OCI-LY1 (cell line): ENCODE measurements at regions not wholly inside any gene's neighbourhood (a gene's known extent, or its start where the extent isn't known, plus 50 kb on each side); places are given as distances from the start of the nearest gene placed in this dataset.

ENCODE experiments used
- CTCF ChIP-seq: fragments of 200-600 bp; sonication (generic), shearing (Covaris generic); IDR thresholded peaks from 2 replicates; pipeline ENCODE4 v1.5.1; 2017; ENCODE audit warnings: mild to moderate bottlenecking, antibody characterized with exemption, low read length, moderate library complexity, mixed read lengths
- EZH2 ChIP-seq: fragments of 200-600 bp; sonication (generic), shearing (Covaris generic); IDR thresholded peaks from 2 replicates; pipeline ENCODE4 v1.8.0; 2017; ENCODE audit warnings: borderline replicate concordance, mixed run types, mild to moderate bottlenecking, antibody characterized with exemption, low read length, moderate library complexity, mixed read lengths

DNA sequence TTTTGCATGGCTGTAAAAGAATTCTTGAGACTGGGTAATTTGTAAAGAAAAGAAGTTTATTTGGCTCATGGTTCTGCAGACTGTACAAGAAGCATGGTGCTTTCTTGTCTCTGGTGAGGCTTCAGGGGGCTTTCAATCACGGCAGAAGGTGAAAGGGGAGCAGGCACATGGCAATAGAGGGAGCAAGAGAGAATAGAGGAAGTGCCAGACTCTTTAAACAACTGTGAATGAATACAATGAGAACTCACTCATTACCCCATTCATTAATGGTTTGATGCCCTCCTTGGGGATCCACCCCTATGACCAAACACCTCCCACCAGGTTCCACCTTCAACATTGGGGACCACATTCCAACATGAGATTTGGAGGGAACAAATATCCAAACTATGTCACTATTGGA lies 463.5 kb downstream of the MTX2 start:
- TF ChIP-seq CTCF: no peak
- TF ChIP-seq EZH2: no peak
